ENCODE measurements at regions not wholly inside any gene's neighbourhood (a gene's known extent, or its start where the extent isn't known, plus 50 kb on each side); places are given as distances from the start of the nearest gene placed in this dataset.

DNA sequence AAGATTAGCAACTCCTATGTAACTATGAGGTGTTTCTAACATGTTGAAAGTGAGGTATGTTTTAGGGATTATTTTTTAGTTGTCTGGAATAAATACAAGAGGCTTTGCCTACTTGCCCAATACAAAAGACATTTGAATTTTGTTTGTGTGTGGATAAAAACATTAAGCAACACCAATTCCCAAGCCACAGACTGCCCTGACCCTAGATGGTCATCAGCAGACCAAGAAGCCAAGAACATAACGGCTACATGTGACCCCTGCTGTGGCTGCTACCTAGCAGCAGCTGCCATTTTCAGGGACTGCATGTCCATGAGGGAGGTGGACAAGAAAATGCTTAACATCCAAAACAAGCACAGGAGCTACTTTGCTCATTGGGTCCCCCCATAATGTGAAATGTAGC, 70.5 kb upstream of the QRFPR start:
- DNase-seq (ENCODE audit: extremely low read depth in 1 of 11, low read depth in 9 of 11, low spot score in 4 of 11) = no peak

DNA sequence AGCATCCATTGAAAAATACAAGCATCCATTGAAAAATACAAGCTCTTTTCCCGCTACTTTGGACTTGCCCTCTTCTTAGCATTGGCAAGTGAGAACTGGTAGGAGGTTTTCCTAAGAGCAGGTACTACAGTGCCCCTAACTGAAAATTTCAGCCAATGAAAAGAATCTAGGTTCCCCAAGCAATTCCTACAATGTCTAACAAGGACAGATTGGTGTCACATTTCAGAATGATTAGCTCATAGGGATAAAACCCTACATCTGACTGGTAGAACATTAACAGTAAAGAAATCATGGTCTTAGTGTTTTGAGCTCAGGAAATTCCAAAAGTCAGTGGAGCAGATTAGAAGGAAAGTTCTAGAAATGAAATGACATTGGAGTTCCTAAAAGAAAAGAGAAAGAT, 68.6 kb upstream of the QRFPR start:
- DNase-seq (ENCODE audit: extremely low read depth in 1 of 11, low read depth in 9 of 11, low spot score in 4 of 11) = peak in 6 of 11 donors; percentile 7 to 67 (median 30)

DNA sequence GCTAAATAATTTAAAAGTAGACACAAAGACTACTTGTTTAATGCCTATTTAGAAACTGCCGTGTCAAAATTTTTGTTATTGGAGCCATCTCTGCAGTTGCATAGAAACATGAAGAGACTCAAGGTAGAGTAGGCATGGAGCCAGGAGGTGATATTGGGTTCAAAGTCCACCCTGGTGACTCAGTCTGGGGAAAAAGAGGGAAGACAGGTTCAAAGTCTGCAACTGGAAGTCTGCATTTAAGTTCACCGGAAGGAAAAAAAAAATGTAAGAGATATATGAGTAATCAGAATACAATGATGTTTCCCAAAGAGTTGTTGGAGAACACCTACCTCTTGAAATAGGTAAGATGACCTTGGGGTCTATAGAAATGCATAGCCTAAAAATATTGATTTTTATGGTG, 67.4 kb upstream of the QRFPR start:
- DNase-seq (ENCODE audit: extremely low read depth in 1 of 11, low read depth in 9 of 11, low spot score in 4 of 11) = no peak

DNA sequence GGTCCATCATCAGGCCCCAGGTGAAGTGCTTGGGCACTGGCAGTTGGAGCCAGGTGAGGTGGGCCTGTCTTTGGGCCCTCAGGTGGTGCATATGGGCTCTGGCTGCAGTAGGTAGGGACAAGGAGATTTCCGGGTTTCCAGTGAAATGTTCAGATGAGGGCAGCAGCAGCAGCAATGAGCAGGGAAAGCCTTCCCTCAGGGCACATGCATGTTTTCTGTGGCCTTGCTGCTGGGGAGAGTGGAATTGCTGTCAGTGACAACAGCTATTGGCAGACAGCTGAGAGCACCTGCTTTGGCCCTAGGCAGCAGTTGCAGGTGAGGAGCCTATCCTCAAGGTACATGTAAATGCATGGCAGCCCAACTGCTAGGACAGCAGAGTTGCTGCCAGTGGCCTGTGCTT, 58.9 kb upstream of the QRFPR start:
- no peak for DNase-seq (ENCODE audit: extremely low read depth in 1 of 11, low read depth in 9 of 11, low spot score in 4 of 11)

All from renal cortex interstitium (tissue), 11 donors.